NCI-H2196 (cell line): ENCODE measurements at regions not wholly inside any gene's neighbourhood (a gene's known extent, or its start where the extent isn't known, plus 50 kb on each side); places are given as distances from the start of the nearest gene placed in this dataset.

Source experiments
- DNase-seq: peaks from one replicate; lab custom pipeline; 2025; ENCODE audit not compliant: unreplicated experiment; lab: John Stamatoyannopoulos, UW

DNA sequence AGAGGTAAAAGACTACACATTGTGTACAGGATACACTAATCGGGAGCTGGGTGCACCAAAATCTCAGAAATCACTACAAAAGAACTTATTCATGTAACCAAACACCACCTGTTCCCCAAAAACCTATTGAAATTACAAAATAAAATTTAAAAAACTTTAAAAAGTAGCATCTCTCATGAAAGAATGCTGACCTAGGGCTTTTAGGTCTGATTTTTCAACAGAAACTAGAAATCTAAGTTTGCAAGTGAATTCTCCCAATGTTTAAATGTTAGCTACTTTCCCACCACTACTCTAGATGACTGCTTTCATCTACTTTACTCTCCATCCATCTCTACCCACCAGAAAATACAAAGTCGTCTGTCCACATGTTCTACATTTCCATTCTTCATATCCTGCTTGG is 1447.7 kb downstream of the RPA4 start:
- no peak for DNase-seq

DNA sequence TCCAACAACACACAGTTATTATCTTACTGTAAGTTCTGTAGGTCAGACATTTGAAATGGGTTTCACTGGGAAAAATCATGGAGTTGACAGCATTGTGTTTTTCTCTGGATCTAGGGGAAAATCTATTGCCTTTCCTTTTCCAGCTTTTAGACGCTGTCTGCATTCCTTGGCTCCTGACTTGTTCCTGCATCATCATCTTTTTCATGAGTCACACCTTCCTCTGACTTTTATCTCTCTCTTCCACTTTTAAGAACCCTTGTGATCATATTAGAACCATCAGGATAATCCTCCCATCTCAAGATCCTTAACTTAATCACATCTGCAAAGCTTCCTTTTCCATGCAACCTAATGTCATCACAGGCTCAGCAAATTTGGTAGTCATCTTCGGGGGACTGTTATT is 1454.8 kb downstream of the RPA4 start:
- no peak for DNase-seq

GRCh38 chrX:98350940-98351339 is 1467.2 kb downstream of the RPA4 start:
- DNase-seq = no peak

DNA sequence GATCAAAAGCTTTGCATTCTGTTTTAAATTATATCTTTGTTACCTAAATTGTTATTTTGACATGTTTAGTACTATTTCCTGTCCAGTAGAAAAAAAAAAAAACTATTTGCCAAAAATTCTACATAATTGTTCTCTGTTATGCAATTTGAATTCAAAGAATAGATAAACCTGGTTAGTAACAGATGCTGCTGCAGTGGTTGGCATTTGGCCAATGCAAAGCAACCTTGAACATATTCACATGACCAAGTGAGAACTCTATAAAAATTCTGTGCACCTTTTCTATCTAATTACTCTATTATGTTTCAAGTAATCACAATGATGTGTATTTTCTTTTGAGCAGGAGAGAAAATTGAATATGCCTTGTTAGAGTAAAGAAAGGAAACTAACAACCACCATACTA is 1473.4 kb downstream of the RPA4 start:
- no peak for DNase-seq

- no peak for DNase-seq
These were observed 1478.9 kb downstream of the RPA4 start for GRCh38 chrX:98362630-98363029.

DNA sequence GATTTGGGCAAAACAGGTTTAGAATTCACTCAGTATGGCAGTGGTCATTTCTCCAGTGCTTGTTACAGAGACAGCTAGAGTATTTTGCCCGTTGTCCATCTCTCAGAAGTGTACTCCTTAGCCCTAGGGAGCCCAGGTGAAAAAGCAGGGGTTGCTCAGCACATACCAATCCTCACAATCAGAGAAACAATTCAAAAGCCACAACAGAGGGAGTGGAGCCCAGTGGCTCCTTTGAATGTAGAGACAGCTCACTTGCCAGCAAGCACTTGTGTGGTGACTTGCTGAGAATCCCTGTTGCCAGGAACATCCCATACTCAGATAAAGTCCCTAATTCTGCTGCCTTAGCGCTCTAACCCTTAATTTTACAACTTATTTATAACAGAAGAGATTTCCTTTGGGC is 1488.3 kb downstream of the RPA4 start:
- DNase-seq = no peak

GRCh38 chrX:98379134-98379533 is 1495.4 kb downstream of the RPA4 start:
- no peak for DNase-seq

- DNase-seq = no peak
These were observed 1496.4 kb downstream of the RPA4 start for GRCh38 chrX:98380106-98380505.

- DNase-seq = no peak
These were observed 1496.8 kb downstream of the RPA4 start for GRCh38 chrX:98380556-98380955.

DNA sequence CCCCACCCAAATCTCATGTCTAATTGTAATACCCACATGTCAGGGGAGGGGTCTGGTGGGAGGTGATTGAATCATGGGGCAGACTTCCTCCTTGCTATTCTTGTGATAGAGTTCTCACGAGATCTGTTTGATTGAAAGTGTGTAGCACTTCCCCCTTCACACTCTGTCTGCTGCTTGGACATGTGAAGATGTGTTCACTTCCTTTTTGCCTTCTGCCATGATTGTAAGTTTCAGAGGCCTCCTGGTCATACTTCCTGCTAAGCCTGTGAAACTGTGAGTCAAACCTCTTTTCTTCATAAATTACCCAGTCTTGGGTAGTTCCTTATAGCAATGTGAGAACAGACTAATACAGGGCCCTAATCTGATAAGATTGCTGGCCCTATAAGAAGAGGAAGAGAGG is 1514.8 kb downstream of the RPA4 start:
- DNase-seq = no peak

DNA sequence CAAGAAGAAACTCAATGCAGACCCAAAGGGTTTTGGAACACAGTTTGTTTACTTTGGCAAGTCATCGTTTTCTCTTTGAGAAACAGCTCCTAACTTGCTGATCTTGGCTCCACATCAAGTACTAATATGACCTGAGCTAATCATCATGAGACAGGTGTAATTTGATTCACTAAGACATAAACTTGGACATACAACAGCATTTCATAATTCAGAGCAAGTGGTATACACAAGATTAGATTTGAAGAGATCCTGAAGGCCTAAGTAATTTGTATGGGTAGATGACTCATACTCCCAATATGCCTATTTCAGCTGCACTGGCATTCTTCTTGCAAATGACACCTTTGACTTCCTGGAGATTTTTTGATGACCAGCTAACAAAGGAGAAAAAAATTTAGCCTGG is 1521.7 kb downstream of the RPA4 start:
- no peak for DNase-seq

DNA sequence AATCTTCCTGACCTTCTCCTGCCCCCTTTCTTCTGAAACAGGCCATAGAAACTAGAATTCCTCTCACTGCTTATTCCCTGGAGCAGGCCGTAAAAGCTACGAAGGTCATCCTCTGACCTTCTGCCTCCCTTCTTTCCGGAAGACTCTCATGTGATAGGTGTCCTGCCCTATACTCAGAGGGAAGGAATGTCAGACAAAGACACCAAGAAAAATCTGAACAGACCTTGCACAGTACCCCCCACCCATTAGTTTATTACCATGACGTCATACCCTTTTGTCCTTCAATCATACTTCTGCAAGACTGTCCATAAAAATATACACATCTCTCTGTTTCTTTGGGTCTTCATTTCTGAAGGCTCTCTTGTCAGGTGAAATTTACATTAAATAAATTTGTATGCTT is 1523.9 kb downstream of the RPA4 start:
- no peak for DNase-seq

GRCh38 chrX:98409867-98410266 is 1526.2 kb downstream of the RPA4 start:
- DNase-seq = no peak

DNA sequence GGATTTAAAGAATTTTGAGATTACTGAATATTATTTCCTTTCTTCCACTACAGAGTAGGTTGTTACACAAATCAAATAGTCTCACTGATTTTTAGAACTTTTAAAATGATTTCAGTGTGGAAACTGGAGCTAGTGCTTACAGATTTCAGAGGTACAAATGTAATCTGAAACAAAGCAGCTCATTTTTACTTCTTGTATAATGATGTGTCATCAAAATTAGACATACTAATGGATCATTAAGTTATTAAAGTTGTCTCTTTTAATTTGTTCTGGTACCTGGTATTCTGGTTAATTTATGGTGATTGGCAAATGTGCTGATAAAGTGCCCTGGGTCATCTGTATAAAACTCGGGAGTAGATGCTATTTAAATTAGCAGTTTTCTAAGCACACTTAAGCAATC is 1528.3 kb downstream of the RPA4 start:
- no peak for DNase-seq

DNA sequence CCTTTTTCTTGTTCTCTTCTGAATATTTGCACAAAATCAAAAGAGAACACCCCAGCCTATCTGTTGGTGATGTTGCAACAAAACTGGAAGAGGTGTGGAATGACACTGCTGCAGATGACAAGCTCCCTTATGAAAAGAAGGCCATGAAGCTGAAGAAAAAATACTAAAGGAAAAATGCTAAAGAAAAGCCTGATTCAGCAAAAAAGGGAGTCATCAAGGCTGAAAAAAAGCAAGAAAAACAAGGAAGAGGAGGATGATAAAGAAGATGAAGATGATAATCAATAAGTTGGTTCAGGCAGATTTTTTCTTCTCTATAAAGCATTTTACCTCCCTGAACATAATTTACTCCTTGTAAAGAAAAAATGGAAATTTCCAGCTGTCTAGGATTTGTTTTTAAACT is 1538.8 kb downstream of the RPA4 start:
- DNase-seq = no peak

DNA sequence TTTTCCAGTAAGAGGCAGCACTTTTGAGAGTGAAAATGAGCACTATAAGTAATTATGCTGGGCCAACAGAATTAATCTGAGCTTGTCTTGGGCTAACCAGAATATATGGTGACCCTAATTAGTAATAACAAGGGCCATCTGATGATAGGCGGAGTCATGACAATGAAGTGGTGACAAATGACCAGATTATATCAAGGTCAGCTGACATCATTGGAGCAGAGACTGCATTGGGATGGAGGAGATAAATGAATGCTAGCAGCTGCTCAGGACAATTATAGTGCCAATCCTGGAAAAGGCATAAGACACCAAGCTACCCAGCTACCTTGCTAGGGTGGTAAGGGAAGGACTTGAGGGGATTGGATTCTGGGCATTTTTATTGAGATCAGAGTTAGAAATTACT is 1548.7 kb downstream of the RPA4 start:
- DNase-seq = no peak

GRCh38 chrX:98448524-98448923 is 1564.8 kb downstream of the RPA4 start:
- no peak for DNase-seq

- no peak for DNase-seq
These were observed 1568.7 kb downstream of the RPA4 start for GRCh38 chrX:98452456-98452855.

DNA sequence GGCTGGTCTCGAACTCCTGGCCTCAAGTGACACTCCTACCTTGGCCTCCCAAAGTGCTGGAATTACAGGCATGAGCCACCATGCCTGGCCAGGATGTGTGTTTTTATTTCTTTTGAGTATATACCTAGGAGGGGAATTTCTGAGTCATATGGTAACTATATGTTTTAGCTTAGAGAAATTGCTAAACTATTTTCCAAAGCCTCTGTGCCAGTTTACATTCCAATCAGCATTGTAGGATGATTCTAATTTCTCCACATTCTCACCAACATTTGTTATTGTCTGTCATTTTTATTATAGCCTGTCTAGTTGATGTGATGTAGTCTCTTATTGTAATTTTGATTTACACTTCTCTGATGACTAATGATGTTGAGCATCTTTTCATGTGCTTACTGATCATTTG is 1576.0 kb downstream of the RPA4 start:
- DNase-seq = no peak

GRCh38 chrX:98480606-98481005 is 1596.9 kb downstream of the RPA4 start:
- DNase-seq = no peak

- DNase-seq = no peak
These were observed 1597.9 kb downstream of the RPA4 start for GRCh38 chrX:98481636-98482035.

DNA sequence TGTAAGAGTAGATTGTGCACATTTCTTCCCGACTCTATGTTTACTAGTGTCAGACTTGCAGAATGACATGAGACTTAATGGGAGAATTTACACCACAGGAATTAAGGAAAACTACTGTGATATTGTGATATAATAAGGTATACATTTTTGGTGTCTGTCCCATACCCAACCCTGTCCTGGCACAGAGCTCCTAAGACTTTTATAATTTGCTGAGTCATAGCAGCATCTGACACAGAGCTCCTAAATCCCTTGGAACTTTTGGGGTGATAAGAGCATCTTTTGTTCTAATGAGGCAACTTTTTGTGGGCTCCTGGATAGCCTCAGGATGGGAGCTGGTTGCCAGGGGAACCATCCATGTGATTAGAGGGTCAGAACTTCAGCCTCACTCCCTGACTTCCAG is 1607.0 kb downstream of the RPA4 start:
- DNase-seq = no peak

GRCh38 chrX:98501426-98501825 is 1617.7 kb downstream of the RPA4 start:
- DNase-seq = no peak

DNA sequence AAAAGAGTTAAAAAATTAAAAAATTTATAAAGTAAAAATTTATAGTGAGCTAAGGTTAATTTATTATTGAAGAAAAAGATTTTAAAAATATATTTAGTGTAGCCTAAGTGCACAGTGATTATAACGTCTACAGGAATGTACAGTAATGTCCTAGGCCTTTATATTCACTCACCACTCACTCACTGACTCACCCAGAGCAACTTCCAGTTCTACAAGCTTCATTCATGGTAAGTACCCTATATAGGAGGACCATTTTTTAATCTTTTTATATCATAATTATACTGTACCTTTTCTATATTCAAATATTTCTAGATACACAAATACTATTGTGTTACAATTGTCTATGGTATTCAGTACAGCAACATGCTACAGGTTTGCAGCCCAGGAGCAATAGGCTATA is 1623.2 kb downstream of the RPA4 start:
- DNase-seq = no peak
